ENCODE measurements at regions not wholly inside any gene's neighbourhood (a gene's known extent, or its start where the extent isn't known, plus 50 kb on each side); places are given as distances from the start of the nearest gene placed in this dataset.
"Not testable (repeated sequence)": the region's sequence is repeated elsewhere in the genome, so short reads cannot be mapped to it uniquely, and the experiment has no call there.

DNA sequence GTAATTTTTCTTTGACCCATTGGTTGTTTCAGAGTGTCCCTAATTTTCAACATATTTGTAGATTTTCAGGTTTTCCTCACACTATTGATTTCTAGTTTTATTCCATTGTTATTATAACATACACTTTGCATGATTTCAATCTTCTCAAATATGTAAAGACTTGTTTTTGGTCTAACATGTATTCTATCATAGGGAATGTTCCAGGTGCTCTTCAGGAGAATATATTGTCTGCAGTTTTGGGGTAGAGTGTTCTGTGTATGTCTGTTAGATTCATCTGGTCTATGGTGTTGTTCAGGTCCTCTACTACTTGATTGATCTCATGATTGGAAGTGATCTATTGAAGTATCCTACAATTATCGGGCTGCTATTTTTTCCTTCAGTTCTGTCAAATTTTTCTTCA lies 440.9 kb upstream of the MIR17HG start:
- DNase-seq = no peak

DNA sequence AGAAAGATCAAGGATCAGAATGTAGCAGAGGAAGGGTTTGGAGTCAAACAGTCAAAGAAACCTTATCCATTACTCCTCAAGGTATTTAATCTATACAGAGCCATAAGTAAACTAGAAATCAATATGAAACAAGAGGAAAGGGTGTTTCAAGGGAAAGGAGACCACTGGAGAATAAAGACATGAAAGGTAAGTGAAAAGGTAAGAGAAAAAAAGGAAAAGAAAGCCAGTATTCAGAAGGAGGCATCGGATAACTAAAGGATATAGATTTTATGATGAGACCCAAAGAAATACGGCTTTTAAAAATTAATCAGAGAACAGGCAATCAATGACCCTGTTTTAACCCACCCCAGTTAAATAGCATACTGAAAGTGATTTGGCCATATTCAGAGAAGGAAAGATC lies 438.7 kb upstream of the MIR17HG start:
- DNase-seq = no peak

DNA sequence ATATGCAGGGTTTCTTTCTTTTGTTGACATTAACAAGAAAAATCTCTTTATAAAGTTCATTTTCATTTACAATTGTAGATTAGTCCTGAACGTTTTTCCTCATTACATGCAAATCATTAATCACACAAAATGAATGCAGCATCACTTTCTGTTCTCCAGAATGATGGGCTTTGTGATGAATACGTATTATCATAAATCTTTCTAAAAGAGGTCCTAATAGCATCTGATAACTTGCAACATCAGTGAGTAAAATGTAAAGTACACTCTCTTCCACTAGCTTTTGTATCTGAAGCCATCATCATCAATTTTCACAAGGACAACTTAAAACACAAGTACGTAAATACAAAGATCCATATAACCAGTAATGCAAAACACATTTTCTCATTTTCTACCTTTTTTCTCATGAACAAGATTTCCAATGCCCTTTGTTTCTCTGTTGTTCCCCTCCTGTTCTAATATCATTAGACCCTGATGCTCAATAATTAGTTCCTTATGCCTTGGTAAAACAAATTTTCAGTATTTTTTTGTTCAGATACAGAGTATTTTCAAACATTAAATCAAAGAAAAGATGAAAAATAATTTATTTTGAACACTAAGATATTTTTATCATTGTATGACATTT lies 437.4 kb upstream of the MIR17HG start:
- DNase-seq = no peak

DNA sequence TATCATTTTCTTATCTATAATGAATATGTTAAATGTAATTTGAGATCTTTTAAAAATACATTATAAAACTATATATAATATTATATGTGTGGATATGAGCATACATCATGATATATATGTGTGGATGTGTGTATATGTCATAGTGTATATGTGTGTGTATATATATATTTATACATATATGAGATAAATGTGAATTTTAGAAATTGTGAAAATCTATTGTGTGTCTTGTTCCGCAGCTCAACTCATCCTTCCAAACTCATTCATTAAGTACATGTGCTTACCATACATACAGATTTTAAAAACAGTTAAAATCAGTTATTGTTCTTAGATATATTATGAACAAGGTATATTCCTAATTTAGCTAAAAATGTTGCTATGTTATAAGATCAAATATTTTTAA lies 435.2 kb upstream of the MIR17HG start:
- DNase-seq = no peak

DNA sequence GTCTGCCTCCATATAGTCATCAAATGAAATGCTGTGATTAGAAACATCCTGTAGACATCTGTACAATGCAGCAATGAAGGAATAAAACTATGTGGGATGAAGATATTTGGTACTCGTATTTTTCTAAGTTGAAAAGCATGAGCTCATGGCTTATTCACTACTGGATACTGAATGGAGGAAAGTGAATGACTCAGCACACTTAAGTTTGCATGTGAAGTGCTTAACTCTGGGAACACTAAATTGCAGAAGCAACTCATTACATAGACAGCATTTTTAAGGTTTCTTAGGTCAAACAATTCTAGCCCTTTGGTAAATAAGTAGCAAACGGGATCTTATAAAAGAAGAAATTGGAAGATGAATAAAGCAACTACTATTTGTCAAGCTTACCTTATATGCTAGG lies 429.0 kb upstream of the MIR17HG start:
- DNase-seq = no peak

DNA sequence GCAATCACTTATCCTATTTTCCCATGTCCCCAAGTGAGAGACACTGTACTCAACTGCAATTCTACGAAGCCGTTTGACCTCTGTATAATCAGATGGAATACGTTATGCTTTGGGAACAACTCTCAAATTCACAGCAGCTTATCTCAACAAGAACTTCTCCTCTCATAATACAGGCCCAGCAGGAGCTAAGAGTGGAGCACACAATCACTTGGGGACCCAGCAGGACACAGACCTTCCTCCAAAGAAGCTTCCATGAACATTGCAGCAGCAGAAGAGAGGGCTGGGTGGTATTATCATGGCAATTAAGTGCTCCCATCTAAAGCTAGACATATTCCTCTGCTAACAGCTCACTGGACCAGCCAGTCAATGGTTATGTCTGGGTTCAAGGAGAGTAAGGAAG lies 428.3 kb upstream of the MIR17HG start:
- no peak for DNase-seq

DNA sequence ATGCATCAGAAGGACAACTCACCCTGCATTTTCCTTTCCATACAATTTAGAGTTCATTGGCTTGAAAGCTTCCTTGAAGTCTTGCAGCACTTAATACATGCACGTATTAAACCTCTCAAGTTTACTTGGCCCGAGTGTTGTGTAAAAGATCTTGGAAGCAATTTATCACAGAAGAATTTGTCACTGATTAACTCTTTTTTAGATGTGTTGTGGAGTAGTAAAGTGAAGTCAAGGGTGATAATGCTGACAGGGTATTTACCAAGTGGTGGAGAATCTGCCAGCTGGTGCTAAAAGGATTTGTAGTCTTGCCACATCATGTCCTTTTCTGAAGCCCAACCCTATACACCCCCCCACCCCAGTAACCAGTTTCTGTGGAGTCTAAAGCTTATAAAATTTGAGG lies 421.0 kb upstream of the MIR17HG start:
- no peak for DNase-seq

DNA sequence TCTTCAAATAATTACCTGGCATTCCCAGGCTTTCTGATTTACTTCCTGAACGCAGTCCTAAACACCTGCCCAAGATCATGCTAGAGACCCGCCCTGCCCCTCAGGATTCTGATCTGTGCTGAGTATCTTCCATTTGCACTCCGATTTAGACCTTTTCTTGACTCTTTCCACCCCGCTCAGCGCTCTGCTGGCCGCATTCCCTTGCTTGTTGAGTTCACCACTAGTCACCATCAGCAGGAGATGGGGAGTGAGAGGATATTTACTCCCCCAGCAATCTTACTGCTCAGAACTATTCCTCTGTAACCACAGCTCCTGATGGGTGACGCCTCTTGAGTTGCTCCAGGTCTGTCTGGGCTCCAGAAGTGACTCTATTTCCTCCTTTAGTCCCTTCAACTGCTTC lies 419.4 kb upstream of the MIR17HG start:
- no peak for DNase-seq

DNA sequence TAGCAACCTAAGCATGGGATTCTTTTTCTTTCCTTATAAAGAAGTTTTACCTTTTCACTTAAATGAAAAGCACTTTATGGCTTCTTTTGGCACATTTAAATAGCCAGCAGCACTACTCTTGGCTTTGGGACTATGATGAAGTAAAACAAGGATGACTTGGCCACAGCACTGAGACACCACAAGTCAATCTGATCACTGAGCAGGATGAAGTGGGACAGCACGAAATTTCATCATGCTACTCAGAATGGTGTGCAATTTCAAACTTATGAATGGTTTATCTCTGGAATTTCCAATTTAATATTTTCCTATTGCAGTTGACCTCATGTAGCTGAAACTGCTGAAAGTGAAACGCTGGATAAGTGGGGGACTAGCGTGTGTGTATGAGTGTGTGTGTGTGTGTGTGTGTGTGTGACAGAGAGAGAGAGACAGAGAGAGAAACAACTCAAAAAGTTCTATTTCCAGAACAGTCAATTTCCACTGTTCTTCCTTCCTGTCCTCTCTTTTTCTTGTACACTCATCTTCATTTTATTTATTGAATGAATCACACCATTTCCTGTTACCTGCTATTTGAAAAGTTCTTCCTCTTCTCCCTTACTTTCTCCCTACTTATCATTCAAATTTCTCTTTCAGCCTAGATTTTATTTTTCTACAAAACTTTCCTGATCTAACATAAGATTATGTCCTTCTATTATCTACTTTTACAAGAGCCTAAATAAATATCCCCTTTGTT lies 414.2 kb upstream of the MIR17HG start:
- DNase-seq = no peak

DNA sequence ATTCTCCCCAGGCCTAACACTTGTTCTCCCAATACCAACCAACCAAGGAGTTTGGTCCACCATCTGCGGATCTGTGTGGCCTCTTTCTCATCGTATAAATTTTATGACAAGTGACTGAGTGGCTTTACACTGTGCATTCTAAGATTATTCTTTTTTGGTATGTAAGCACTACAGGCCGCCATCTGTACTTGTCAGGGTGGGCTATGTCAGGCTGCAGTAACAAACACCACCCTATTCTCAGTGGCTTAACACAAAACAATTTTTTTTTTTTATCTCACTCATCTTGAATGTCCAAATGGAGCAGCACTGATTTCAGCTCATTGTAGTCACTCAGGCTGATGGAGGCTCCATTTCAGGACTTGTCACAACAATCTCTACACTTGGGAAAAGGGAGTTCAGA lies 412.7 kb upstream of the MIR17HG start:
- DNase-seq = no peak

DNA sequence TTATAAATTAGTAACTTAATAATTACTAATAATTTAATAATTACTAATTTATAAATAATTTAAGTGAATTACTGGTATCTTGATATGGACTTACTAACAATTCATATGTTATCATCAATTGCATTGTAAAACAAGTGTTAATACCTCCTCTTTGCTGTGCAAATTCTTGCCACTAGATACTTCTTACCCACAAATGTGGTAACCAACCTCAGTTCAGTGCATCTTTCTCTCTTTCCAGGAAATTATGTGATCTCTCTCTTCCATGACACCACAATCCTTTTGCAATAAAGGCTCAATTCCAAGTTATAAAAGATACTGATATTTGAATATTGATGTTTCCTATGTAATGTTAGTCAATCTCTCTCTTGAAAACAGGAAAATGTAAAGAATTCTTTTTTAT lies 408.6 kb upstream of the MIR17HG start:
- DNase-seq = no peak

DNA sequence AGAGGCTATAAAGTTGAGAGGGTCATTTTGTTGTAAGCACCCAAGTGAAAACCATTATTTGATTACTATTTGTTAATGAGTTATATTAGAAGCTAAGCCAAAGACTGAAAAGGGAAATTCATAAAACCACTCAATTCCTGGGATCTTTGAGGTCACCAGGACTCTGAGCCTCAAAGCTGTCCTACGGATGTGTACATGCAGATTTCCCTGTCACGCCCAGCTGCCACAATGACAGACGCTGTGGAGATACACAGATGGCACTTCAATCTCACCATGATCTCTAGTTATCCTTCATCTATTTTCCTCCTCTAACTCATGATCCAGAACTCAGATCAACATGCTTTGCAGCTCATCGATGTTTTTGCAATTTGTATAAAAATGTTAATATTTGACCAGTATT lies 403.5 kb upstream of the MIR17HG start:
- no peak for DNase-seq

DNA sequence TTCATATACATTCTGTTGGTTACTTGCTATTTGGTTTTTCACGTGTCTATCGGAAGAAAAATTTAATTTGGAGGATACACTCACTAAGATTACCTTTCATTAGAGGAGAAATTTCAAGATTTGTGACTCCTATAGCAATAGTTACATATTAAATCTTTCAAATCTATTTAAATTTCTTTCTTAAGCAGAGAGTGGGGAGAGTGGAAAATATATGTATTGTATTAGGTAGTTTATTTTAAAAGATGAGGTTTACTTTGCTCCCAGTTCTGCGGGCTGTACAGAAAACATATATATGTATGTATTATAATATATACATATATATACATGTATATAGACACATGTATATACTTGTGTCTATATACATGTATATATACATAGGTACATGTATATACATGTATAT lies 402.3 kb upstream of the MIR17HG start:
- not testable (repeated sequence) for DNase-seq

DNA sequence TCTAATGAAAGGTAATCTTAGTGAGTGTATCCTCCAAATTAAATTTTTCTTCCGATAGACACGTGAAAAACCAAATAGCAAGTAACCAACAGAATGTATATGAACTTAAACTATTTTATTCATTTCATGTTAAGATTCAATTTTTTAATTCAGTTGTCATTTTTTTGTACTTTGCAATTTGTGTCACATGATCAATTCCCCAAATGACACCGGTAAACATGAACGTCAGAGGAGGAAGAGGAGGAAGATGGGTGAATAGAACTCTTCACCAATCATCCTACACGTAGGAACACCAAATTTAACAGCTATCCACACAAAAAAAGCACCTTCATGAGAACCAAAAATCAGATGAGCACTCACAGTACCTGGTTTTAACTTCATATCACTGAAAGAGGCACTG lies 401.4 kb upstream of the MIR17HG start:
- DNase-seq = not testable (repeated sequence)

DNA sequence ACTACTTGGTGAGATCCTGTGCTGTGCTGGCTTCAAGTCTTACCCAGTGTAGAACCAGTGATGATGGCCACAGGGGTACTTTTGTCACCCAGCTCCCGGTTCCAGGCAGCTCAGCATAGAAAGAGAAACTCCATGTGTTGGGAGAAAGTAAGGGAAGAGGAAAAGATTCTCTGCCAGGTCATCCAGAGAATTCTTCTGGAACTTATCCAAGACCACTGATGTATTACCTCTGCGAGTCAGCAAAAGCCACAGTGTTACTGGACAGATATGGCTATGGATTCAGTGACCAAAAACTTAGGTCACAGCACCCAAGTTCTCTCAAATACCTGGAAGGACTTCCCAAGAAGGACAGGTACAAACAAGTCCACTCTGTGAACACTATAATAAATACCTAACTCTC lies 399.5 kb upstream of the MIR17HG start:
- no peak for DNase-seq

DNA sequence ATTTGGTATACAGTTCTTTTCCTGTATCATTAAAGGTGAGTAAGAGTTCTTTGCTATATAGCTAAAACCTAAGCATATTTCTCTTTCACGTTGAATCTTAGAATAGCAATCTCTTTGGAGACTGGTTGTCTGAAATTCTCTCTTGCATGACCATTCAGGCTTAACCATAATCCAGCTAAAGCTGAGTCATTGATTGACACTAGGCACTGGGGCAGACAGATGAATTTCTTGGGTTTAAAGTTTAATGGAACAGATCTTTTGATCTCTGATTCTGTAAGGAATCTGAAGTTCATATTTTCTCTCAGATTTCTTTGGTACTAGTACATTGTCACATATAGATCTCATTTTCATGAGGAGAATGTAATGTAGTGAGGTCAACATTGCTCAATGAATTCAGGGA lies 397.3 kb upstream of the MIR17HG start:
- no peak for DNase-seq

DNA sequence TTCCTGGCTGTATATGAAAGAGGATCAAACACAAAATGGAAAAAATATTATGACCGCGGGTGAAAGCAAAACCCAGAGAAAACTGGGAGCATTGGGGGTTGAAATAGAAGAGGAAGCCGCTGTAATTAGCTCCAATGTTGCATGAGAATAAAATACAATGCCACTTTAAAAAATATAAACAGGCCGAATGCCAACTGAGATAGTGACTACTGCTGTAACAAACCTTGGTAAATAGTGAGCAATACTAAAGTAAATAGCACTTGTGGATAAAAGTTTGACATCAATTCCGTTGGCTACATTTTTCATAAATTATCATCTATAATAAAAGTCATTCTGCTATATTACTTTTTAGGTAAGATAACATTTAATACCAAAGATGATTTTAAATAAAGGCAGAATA lies 395.8 kb upstream of the MIR17HG start:
- no peak for DNase-seq

DNA sequence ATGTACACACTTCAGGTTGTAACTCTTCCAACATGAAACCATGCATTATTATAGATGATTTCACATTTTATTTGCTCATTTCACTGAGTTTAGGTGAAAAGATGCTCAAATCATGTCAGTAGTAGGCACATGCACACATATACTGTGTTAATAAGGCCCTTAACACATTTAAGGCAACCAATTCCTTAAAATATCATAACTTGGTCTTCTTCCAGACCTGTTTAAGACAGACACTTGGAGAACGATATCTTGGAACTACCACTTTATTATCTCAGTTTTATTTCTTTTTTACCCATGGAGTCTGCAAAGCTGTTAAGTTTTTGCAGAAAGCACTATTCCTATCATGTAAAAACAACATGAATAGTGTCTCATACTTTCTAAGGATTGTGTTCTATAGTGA lies 395.2 kb upstream of the MIR17HG start:
- no peak for DNase-seq

DNA sequence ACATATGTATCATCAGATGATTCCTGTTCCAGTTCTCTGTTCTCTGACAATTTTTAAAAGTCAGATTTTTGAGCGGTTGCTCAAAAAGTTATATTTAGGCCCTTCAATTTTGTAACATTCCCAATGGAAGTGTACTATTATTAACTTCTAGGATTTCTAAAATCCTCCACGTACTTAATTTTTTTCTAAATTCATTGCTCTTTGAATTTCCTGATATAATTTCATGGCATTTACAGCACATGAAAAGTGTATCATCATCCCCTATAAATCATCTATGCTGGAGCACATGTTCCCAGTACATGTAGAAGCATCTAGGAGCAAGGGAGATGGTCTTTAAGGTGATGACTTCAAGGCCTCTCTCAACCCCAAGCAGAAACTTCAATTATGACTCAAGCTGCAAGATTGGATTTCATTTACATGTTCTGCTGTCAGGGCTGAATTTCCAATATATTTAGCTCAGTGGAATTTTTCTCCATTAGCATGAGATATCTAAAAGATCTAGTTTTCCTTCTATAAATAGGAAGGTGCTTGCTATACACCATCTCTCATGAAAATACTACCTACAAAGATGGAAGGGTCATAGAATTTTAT lies 392.8 kb upstream of the MIR17HG start:
- DNase-seq = no peak

DNA sequence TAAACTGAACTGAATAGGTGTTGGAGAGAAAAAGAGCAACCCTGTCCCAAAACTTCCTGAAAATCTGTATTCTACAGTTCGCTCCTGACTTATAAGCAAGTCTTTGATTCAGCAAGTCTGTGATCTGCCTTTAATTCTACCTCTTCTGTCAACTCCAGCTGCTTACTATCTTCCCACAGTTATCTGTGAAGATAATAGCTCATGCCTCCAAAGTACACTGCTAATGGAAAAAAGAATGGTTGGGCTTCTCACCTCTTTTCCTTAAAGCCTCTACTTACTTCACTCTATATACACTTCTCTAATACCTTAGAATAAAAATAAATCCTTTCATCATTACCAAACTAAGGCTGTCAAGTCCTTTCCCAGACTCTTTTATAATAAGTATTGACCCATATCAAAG lies 391.5 kb upstream of the MIR17HG start:
- no peak for DNase-seq

DNA sequence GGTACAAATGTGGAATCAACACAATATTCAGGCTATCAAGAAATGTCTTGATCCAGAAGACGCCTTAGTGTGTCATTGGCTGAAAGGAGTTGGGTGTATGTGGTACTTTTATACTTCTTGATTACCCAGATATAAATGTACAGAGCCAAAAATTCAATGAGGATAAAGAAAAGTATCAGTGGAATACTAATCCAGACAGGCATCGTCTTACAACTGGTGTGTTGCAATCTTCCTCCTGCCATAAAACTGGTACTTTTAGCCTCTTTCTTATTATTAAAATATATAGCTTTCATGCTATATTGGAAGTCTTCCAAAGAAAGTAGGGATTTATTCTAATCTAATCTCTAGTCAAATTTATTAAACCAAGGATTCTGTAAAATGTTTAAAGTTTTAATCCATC lies 388.6 kb upstream of the MIR17HG start:
- DNase-seq = no peak

DNA sequence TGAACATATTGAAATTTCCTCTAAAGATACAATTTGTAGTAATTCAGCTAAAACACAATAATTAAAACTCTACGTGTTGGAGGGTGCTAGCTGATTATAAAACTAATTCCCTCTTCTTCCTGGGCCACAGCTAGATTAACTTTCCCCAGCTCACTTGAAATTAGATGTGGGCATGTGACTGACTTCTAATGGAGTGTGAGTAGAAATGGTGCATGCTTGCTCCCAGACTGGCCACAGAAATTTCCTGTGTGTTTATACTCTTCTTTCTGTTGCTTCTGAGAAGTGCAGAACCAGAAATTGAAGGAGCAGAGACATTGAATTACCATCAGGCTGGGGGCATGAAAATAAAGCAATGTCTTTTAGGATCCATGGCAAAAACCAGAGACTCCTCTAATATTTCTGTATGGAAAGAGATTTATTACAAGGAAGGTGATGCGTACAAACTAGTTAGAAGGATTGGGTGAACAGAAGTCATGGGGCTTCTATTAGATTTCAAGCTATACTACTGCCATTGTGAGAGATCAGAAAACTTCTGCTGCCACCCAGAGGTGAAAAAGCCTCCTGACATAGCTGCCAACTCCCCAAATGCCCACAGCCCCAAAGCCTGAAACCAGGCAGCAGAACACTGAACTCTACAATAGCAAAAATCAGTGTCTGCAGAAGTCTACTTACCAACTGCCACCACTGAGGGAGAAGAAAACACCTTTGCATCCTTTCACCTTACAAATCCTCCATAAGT lies 379.2 kb upstream of the MIR17HG start:
- peak in 18 of 51 donors; percentile 0 to 39 (median 7) for DNase-seq

Measured in hypothalamus (tissue), 51 donors.